ENCODE measurements at regions not wholly inside any gene's neighbourhood (a gene's known extent, or its start where the extent isn't known, plus 50 kb on each side); places are given as distances from the start of the nearest gene placed in this dataset.

DNA sequence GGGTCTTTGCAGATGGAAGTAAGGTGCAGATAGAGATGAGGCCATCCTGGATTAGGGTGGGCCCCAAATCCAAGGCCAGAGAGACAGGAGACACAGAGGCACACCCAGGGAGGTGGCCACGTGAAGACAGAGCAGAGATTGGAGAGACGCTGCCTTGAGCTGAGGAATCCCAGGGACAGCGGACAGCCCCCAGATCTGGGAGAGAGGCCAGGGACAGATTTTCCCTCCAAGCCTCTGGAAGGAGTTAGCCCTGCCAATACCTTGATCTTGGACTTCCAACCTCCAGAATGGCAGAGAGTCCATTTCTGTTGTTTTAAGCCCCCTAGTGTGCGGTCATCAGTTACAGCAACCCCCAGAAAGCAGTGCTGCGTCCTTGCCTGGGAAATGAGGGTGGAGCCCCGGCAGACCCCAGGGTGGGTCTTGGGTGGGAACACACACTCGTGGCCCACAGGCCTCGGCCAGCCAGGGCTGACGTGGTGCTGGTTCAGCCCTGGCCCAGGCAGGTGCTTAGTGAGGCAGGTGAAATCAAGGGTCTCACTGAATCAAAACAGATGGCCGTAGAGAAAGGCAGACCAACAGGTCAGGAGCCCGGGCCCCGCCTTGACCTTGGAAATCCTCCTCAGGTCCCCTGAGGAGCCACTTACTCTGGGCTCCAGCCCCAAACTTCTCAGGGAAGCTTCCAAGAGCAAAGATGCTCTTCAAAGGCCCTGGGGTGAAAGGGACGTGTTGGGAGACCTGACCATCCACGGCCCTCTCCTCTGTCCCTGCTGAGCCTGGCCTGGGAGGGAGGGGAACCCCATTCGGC lies 169.3 kb downstream of the RBFOX3 start:
- no peak for FAIRE-seq

DNA sequence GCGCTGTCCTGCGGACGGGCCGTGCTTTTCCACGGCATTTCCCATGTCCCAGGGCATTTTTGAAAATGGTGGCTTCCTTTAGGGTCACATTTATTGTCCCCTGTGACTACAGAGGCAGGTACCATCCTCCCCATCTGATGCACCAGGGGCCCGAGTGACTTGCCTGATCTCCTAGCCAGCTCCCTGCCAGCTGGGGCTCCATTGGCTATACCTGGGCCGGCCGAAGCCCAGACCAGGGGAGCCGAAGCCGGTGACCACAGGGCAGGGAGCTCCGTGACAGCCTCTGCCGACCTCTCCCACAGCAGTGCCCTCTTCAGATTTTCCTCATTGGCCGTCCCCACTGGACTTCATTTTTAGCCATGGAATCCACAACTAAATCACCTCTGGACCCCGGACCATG lies 170.6 kb downstream of the RBFOX3 start:
- FAIRE-seq, result no peak

DNA sequence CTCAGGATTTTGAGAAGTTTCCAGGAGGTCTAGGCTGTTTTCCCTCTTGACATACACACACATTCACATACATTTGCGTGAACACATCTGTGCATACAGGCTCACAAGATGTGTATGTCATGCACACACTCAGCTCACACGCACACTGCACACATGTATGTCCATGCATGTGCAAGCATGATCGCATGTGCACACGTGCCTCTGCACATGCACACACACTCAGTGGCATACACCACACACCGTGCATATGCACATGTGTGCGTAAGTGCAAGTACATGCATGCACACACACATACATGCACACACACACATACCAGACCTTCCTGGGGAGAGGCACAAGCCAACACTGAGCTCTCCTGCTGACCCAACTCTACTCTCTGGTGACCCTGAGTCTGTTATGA lies 171.4 kb downstream of the RBFOX3 start:
- no peak for FAIRE-seq

DNA sequence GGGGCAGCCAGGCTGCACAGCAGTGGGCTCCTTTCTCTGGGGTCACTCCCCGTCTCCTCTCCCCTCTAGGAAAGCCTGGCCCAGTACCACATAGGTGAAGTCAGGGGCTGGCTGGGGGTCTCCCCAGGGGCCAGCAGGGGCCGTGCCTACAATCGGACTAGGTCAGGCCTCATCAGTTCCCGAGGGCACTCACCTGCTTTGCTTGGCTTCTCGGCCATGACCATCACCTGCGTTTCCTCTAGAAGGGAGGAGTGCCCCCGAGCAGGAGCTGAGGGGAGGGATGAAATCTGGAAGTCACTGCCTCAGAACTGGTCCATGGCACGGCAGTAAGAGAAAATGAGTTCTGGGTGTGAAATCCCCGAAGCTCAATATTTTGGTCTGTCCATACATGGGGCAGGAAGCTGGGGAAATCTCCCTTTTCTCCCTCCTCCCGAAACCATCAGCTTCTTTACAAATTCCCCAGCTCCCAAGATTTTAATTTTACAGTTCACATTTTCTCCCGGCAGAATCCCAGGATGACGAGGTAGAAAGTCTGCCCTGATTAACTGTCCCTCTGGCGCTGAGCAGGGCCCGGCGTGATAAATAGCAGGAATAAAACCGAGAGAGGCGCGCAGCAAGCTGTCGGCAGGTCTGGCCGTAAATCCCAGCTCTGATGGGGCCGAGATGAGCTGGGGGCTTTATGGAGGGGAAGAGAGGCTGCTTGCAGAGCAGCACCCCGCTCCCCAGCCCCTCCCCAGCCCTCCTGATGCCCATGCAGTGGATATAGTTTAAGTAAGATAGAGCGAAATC lies 172.1 kb downstream of the RBFOX3 start:
- no peak for FAIRE-seq

DNA sequence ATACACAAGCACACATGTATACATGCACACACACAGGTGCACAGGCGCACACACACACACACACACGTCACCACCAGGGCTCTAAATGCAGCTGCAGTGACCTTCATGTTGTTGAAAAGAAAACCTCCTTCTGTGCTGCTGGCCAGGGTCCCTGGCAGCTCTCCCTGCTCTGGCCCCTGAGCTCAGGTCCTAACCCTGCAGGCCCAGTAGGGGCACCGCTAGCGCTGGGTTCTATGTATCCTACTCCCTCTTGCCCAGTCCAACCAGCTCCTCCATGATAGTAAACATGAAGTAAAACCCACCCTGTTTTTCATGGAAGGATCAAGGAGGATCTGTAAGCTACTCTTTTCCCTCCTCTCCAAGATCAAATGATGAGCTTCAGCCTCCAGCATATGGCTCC lies 172.8 kb downstream of the RBFOX3 start:
- no peak for FAIRE-seq

DNA sequence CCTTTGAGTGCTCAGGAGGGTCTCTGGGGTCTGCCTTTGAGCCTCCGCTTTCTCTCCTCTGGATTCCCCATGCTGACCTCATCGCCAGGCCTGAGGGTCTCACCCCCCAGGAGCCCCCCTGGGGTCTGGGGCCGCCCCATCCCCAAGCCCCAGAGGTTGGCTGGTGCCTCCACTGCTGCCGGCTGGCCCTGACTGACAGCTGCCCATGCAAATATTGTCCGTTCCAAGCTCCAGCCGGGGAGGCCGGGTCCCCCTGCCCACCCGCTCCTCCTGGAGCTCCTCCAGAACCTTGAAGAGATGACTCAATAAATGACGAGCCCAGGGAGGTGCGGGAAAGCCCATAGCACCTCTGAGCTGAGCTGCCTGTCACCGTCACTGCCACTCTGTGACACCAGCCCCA lies 173.8 kb downstream of the RBFOX3 start:
- FAIRE-seq, result no peak

DNA sequence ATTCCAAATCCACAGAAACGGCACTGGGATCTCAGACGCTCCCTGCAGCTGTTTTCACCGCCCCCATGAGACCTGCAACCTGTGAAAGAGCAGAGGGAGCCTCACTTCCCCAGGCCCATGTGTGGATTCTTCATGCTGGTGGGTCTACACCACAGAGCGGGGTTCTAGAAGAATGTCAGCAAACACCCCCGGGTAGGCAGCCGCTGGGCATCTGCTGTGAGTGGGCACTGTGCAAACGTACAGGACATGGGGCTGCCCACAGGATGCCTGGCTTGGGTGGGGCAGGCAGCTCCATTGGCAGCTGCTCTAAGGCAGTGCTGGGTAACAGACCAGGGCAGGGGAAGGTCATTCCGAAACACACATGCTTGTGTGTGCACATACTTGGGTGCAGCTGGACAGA lies 174.9 kb downstream of the RBFOX3 start:
- FAIRE-seq, result no peak

DNA sequence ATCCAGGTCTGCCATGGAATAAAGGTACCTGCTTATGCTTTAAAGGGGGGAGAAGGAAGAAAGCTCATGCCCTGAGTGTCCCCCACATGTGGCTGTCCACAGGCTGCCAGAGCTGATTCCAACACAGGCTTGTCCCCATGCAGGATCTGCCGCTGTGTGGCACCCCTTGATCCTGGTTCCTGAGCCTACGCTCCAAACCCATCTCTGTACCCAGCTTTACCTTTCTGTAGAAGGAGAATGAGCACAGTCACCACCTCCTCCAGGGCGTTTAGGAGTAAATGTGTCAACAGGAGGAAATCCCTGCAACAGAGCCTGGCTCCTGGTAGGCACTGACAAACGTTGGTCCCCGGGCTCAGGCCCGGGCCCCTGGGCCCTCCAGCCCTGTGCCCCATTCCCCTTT lies 175.6 kb downstream of the RBFOX3 start:
- no peak for FAIRE-seq

DNA sequence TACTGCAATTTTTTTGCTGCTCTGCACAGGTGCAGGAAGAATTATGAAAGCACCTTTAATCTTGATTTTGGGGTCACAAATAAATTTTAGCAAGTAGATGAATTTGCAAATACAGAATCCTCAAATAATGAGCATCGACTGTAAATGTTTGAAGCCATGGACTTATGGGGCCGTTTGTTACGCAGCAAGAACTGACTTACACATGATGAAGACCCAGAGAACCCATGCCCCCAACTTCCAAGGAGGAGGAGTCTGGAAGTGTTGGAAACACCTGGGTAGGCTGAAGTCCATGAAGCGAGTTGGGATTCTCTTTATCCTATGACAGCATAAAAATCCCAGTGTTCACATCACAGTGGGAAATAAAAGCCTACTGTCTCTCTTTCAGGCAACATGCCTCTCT lies 176.6 kb downstream of the RBFOX3 start:
- FAIRE-seq, result no peak

DNA sequence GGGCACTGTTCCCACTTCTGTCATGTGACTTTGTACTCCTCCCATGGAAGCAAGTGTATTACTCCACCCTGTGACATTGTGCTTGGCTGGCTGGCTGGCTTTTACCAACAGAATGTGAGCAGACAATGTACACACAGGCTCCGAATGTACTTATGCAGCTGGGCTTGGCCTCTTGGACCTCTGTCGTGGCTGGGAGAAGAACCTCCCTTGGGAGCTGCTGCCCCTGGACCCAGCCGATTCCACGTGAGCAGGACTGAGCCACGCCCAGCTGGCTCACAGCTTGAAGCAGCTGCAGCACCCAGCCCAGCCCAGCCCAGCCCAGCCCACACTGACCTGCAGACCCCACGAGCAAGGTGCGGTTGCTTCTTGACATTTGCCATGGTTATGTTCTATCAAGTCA lies 177.5 kb downstream of the RBFOX3 start:
- no peak for FAIRE-seq

DNA sequence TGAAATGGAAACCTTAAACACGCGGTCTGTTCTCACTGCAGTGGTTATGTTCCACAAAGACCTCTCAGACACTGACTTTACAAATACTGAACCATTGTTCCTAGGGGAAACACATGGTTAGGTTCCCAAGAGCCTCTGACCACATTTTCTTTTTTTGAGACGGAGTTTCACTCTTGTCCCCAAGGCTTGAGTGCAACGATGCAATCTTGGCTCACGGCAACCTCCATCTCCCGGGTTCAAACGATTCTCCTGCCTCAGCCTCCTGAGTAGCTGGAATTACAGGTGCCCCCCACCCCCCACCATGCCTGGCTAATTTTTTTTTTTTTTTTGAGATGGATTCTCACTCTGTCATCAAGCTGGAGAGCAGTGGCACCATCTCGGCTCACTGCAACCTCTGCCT lies 179.7 kb downstream of the RBFOX3 start:
- FAIRE-seq, result no peak

DNA sequence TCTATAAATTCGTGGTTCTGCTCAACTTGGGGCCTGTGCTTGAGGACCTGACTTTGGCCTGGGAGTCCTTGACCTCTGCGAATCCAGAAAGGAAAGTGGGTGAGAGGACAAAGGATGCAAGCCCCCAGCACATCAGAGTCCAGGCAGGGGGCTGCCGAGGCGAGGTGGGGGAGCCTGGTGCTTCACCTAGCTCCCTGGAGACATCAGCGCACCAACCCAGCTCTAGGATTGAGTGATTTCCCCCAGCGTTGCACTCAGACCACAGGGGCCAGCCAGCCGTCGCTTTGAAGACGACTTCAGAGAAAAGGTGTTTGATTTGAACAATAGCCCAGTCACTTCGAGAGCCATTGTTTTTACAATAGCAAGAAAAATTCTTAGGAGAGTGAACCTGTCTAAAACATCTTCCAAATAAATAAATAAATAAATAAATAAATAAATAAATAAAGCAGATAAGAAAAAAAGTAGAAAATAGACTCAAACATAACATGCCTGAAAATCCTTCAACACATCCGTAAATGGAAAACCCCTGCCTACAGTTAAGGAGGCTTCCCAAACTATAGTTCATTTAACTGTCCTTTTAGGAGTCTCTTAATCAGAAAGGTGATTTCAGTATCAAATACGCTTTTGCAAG lies 180.9 kb downstream of the RBFOX3 start:
- no peak for FAIRE-seq

DNA sequence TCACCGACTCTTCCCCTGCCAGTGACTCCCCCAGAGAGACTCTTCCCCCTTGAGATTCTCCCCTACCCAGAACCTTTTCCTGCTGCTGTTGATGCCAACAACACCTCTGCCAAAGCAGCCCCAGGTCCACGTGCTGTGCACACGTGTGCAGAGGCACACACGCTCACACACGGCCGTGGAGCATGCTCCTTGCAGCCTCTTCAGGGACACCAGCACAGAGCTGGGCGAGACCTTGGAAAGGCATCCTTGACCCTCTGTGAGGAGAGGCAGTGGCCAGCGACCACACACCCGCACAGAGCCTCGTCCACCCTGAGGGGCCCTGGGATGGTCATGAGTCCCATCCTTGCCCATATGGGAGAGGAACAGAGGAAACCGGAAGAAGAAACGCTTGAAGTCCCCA lies 181.9 kb downstream of the RBFOX3 start:
- FAIRE-seq, result no peak

DNA sequence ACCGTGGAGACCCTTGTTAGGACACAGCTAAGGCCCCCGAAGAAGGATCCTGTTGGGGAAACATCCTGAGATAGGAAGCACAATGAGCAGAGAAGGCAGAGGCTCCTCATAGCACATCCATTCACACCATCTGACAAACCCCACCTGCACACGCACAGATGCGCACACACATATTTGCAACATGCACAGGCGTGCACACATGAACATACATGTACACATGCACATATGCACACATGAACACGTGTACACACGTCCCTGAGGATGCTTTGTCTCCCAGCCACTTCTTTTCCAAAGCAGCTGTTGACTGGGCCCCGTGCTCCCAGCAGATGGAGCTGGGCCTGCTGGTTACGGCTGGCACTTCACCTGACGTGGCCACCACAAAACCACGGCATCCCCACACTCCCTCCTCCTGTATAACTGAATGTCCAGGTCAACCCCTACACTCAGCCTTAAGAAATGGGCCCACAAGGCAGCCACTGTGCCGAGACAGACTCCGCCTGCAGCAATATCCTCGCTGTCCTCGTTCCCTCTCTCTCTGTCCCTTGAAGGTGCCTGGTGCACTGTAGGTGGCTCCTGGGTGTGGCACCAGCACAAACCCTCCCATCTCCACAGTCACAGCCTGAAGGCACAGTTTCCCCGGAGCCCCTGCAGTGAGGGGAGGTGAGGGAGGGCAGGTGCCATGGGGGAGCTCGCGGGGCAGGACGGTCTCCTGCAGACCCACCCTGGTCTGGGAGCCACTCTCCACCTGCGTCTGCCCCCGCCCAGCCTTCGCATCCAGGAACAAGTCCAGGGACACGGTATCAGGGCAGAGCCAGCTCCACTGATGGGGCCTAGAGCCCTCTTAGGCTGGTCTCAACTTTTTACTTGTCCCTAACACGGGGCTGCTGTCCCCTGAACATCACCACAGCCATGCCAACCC lies 183.0 kb downstream of the RBFOX3 start:
- FAIRE-seq, result no peak

DNA sequence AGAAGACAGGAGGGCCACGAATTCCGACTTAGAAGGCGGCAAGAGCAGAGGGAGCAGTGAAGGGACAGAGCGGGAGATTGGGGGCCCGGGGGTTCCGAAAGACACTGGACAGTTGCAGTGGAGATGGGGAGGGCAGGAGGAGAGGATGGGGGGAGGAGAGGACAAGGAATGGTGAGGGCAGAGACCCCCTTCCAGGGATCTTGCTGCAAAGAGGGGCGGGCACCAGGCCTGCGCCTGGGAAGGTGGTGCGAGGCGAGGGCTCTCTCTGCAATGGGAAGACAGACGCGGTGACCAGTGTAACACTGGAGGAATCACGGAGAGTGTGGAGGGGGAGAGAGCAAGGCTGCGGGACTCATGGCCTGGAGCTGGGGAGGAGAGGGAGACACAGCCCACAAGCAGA lies 185.2 kb downstream of the RBFOX3 start:
- FAIRE-seq, result no peak

DNA sequence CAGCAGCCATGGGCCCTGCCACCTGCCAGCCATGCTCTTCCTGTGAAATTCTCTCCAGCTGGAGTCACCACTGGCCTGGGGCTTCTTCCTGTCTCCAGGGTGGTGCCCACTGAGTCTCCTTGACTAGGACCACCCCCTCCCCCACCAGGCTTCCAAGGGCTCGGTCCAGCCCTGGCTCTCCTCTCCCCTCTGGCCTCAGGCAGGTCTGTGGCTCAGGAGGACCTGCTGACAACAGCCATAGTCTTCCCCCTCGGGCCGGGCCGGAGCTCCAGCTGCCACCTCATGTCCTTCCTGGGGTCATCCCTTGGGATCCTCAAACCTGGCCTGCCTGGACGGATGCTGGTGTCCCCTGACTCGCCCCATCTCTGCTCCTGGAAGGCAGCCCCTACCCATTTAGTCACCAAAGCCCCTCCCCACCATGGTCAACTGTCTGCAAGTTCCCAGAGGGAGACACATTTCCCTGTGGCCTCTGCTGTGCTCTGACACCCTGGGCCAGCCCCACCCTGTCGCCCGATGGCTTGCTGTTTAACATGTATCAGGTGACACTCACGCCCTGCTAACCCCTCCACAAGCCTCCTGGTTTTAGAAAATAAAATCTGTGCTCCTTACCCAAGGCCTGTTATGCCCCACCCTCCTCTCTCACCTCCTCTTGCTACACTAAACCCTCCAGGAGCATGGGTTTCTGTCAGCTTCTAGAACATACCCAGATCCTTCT lies 186.2 kb downstream of the RBFOX3 start:
- FAIRE-seq, result no peak

DNA sequence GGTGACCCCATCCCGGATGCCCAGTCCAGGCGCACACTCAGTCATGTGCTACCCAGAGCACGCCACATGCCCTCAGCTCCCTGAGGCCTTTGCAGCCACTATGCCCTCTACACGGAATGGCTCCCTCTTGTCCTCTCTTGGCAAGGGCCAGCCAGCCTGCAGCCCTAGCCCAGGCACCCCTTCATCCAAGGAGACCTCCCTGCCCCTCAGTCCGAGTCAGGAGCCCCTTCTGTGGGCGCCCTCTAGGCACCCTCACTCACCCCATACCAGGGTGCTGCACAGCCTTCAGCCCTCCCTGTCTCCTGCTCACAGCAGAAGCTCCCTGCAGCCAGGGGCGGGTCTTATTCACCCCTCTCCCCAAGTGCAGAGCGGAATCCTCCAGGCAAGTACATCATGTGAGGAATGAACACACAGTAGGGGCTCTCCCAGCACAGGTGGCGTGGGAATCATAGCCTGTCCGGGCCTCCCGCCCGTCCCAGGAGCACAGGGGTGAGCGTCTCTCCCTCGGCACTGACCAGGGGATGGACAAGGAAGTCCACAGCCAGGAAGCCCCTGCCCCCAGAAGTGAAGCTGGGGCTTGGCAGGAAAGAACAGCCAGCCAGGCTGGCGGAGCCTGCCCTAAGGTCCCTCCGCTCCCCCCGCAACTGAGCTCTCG lies 186.9 kb downstream of the RBFOX3 start:
- no peak for FAIRE-seq

DNA sequence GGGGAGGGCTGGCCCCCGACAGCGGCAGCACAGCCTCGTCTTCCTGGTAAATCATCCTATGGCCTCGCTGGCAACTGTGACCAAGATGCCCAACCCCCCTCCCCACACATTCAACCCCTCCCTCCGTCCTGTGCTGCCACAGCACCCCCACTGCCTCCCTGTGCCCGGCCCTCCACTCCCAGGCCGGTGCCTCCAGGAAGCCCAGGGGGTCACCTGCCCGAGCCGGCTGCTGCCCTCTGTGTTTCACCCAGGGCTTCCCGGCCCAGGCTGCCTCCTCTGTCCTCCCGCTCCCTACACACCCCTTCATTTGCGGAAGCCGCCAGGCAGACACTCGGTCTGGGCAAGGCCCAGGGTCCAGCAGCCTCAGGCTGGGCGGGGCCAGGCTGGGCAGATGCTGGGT lies 188.6 kb downstream of the RBFOX3 start:
- no peak for FAIRE-seq

DNA sequence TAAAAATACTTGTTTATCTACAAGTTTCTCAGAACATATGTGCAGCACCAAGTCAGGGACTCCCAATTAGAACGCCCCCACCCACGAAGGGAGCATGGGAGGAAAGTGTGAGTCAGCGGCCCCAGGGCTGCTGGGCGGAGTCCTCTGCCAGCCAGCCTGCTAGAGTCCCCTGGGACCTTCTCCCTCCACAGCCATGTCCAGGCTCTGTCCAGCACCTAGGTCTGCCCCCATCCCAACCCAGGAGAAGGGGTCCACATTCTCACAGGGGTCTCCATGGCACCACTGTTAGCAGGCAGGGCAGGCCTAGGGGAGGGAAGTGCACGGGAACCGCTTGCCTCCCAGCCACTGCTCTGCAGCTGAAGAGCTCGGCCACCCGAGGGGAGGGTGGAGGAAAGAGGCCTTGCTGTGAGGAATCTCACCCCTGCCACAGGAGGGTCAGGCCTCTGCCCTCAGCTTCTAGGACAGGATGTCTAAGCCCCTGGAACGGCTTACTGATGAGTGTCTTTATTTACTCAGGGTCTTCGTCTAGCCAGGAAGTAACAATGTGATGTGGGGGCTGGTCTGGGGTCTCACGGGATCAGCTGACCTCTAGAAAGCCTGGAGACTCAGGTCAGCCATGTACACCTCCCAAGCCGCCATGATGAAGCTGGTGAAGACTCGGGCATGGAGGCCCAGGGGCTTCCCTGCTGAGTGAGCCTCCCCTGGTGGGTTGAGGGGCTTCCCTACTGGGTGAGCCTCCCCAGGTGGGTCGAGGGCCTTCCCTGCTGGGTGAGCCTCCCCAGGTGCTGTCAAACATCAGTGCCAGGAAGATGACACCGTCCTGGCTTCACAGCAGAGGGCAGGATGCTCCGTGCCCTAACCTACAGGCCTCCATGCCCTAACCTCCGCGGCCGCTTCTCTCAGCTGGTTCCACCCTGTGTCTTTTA lies 190.3 kb downstream of the RBFOX3 start:
- no peak for FAIRE-seq

DNA sequence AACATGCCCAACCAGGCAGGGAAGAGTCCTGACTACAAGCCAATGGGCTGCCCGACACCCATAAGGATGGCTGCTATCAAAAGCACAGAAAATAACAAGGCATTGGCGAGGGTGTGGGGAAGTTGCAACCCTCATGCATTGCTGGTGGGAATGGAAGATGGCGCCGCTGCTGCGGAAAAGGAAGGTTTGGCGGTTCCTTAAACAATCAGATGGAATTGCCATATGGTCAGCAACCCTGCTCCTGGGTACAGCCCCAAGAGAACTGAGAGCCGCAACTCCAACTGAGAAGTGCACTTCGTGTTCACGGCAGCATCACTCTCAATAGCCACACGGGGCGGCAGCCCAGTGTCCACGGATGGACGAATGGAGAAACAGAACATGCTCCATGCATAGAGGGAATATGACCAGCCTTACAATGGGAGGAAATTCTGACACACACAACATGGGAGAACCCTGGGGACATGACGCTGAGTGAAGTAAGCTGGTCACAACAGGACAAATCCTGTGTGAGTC lies 193.3 kb downstream of the RBFOX3 start:
- FAIRE-seq, result no peak

Data from A204.1 (cell line).